Liver (tissue), 8 donors: ENCODE measurements at regions not wholly inside any gene's neighbourhood (a gene's known extent, or its start where the extent isn't known, plus 50 kb on each side); places are given as distances from the start of the nearest gene placed in this dataset.

ENCODE experiments used
- DNase-seq: peaks from one replicate; pipeline ENCODE4 v3.0.0-alpha.2; 2017; ENCODE audit warnings: low spot score
- H3K27ac ChIP-seq, 2 donors: one replicate each; pipeline ENCODE4 v1.7.0; 2013; ENCODE audit warnings: inconsistent platforms in 2 of 2, low read length in 2 of 2, control low read depth in 1 of 2, low read depth in 1 of 2, mild to moderate bottlenecking in 1 of 2
- H3K27me3 ChIP-seq, 4 donors: one replicate each; pipeline versions ENCODE4 v1.6.1 to v1.7.0; 2013; ENCODE audit warnings: low read length in 3 of 4, inconsistent platforms in 1 of 4, mild to moderate bottlenecking in 1 of 4, moderate library complexity in 1 of 4; ENCODE audit not compliant: control insufficient read depth in 4 of 4, insufficient read depth in 4 of 4
- H3K36me3 ChIP-seq, 4 donors: one replicate each; pipeline versions ENCODE4 v1.6.1 to v1.7.0; 2013; ENCODE audit warnings: low read length in 3 of 4, mild to moderate bottlenecking in 3 of 4, low read depth in 1 of 4, moderate library complexity in 1 of 4; ENCODE audit not compliant: control insufficient read depth in 4 of 4, insufficient read depth in 3 of 4
- H3K4me1 ChIP-seq, 4 donors: one replicate each; pipeline versions ENCODE4 v1.6.1 to v1.7.0; 2013; ENCODE audit warnings: low read length in 3 of 4, mild to moderate bottlenecking in 3 of 4, moderate library complexity in 1 of 4; ENCODE audit not compliant: control insufficient read depth in 4 of 4, insufficient read depth in 4 of 4
- H3K4me3 ChIP-seq, 3 donors: one replicate each; pipeline versions ENCODE4 v1.6.1 to v1.7.0; 2013; ENCODE audit warnings: low read length in 3 of 3, control low read depth in 1 of 3, low read depth in 1 of 3, mild to moderate bottlenecking in 1 of 3
- H3K9ac ChIP-seq, 2 donors: one replicate each; pipeline ENCODE4 v1.7.0; 2013; ENCODE audit warnings: low read length in 2 of 2, mild to moderate bottlenecking in 2 of 2, moderate library complexity in 2 of 2, control low read depth in 1 of 2, low read depth in 1 of 2
- H3K9me3 ChIP-seq, 4 donors: one replicate each; pipeline versions ENCODE4 v1.6.1 to v1.7.0; 2013; ENCODE audit warnings: low read length in 3 of 4; ENCODE audit not compliant: control insufficient read depth in 4 of 4
- ATF3 ChIP-seq: IDR thresholded peaks from 2 replicates; pipeline ENCODE4 v1.6.1; 2016; ENCODE audit warnings: antibody characterized with exemption
- EGR1 ChIP-seq, 2 donors: IDR thresholded peaks; 2 replicates each; pipeline ENCODE4 v1.6.1; 2016 to 2018; ENCODE audit warnings: antibody characterized with exemption in 2 of 2, low read depth in 2 of 2
- FOXA1 ChIP-seq: IDR thresholded peaks from 2 replicates; pipeline ENCODE4 v1.6.1; 2016; ENCODE audit warnings: antibody characterized with exemption
- FOXA2 ChIP-seq: IDR thresholded peaks from 2 replicates; pipeline ENCODE4 v1.6.1; 2016; ENCODE audit warnings: antibody characterized with exemption
- GABPA ChIP-seq, 2 donors: IDR thresholded peaks in 1 of 2; conservative IDR thresholded peaks in 1 of 2; 2 replicates each; pipeline ENCODE4 v1.6.1; 2016; ENCODE audit warnings: antibody characterized with exemption in 2 of 2, mild to moderate bottlenecking in 1 of 2, moderate library complexity in 1 of 2
- HNF4A ChIP-seq, 2 donors: conservative IDR thresholded peaks; 2 replicates each; pipeline ENCODE4 v1.6.1; 2016; ENCODE audit warnings: antibody characterized with exemption in 2 of 2, mild to moderate bottlenecking in 2 of 2
- HNF4G ChIP-seq: IDR thresholded peaks from 2 replicates; pipeline ENCODE4 v1.6.1; 2016; ENCODE audit warnings: antibody characterized with exemption
- JUND ChIP-seq, 2 donors: IDR thresholded peaks; 2 replicates each; pipeline ENCODE4 v1.6.1; 2016; ENCODE audit warnings: antibody characterized with exemption in 2 of 2
- MAX ChIP-seq: IDR thresholded peaks from 2 replicates; pipeline ENCODE4 v1.6.1; 2016; ENCODE audit warnings: antibody characterized with exemption
- RAD21 ChIP-seq, 2 donors: IDR thresholded peaks; 2 replicates each; pipeline ENCODE4 v1.6.1; 2016; ENCODE audit warnings: antibody characterized with exemption in 2 of 2, mild to moderate bottlenecking in 2 of 2
- REST ChIP-seq: IDR thresholded peaks from 2 replicates; pipeline ENCODE4 v1.6.1; 2016; ENCODE audit warnings: antibody characterized with exemption, mild to moderate bottlenecking
- RXRA ChIP-seq, 2 donors: IDR thresholded peaks; 2 replicates each; pipeline ENCODE4 v1.6.1; 2017 to 2018; ENCODE audit warnings: antibody characterized with exemption in 2 of 2, mild to moderate bottlenecking in 1 of 2
- SP1 ChIP-seq: IDR thresholded peaks from 2 replicates; pipeline ENCODE4 v1.6.1; 2018; ENCODE audit warnings: antibody characterized with exemption, mild to moderate bottlenecking
- TAF1 ChIP-seq: conservative IDR thresholded peaks from 2 replicates; pipeline ENCODE4 v1.6.1; 2016; ENCODE audit warnings: antibody characterized with exemption, mild to moderate bottlenecking
- YY1 ChIP-seq: IDR thresholded peaks from 2 replicates; pipeline ENCODE4 v1.6.1; 2016; ENCODE audit warnings: antibody characterized with exemption, mild to moderate bottlenecking
- whole genome bisulfite sequencing: extraction: QIAGEN DNeasy Blood & Tissue Kit; methylation state at CpG from one replicate; pipeline ENCODE4 v1.1.7; 2013; 5-methylcytosine and 5-hydroxymethylcytosine counted together
- TF ChIP-seq, protein P1 (sequence below): IDR thresholded peaks from 2 replicates; pipeline ENCODE4 v1.6.1; 2016; ENCODE audit warnings: antibody characterized with exemption
- TF ChIP-seq, protein P2 (sequence below): fragments of 150-350 bp; IDR thresholded peaks from 2 replicates; pipeline ENCODE4 v1.5.1; 2017; ENCODE audit warnings: improper control_type of control experiment, low read depth, low read length; ENCODE audit not compliant: missing input control
- donor health status: healthy.
- donor health status: healthy.
- donor health status: healthy.
- donor health status: healthy.
- donor health status: healthy.

- no peak for TF ChIP-seq FOXA2
- no peak for TF ChIP-seq TAF1
- TF ChIP-seq GABPA (IDR thresholded peaks at IDR 0.05 in 1 of 2, conservative IDR thresholded peaks at IDR 0.05 in 1 of 2) = no peak
- TF ChIP-seq SP1 = no peak
- no peak for TF ChIP-seq RAD21 (IDR thresholded peaks at IDR 0.05)
- TF ChIP-seq JUND (IDR thresholded peaks at IDR 0.05) = no peak
- no peak for TF ChIP-seq REST
- TF ChIP-seq YY1 = no peak
- TF ChIP-seq EGR1 (IDR thresholded peaks at IDR 0.05; ENCODE audit: low read depth in 2 of 2) = no peak
- no peak for TF ChIP-seq ATF3
- TF ChIP-seq HNF4G = no peak
- no peaks in the 10 kb centered on the region for H3K36me3 ChIP-seq
Measured at GRCh38 chr2:59690849-59691248, 862.6 kb downstream of the BCL11A start.

GRCh38 chr2:59684771-59685166, 868.7 kb downstream of the BCL11A start:
- Histone ChIP-seq H3K9ac (no peak overlapping the region), H3K27ac (no peak overlapping the region), H3K4me1 (no peaks in the 10 kb centered on the region), H3K4me3 (no peak overlapping the region), H3K36me3 (no peaks in the 10 kb centered on the region), H3K9me3 (peaks cover 0 to 1% (median 0%) of the 10 kb centered on the region in 4 donors), H3K27me3 (peaks cover 0 to 3% (median 0%) of the 10 kb centered on the region in 4 donors)
- DNase-seq = no peak
- TF ChIP-seq, protein P1, sequence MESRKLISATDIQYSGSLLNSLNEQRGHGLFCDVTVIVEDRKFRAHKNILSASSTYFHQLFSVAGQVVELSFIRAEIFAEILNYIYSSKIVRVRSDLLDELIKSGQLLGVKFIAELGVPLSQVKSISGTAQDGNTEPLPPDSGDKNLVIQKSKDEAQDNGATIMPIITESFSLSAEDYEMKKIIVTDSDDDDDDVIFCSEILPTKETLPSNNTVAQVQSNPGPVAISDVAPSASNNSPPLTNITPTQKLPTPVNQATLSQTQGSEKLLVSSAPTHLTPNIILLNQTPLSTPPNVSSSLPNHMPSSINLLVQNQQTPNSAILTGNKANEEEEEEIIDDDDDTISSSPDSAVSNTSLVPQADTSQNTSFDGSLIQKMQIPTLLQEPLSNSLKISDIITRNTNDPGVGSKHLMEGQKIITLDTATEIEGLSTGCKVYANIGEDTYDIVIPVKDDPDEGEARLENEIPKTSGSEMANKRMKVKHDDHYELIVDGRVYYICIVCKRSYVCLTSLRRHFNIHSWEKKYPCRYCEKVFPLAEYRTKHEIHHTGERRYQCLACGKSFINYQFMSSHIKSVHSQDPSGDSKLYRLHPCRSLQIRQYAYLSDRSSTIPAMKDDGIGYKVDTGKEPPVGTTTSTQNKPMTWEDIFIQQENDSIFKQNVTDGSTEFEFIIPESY = no peak
- TF ChIP-seq FOXA1 = no peak
- TF ChIP-seq HNF4A (conservative IDR thresholded peaks at IDR 0.05) = no peak
- TF ChIP-seq GABPA (IDR thresholded peaks at IDR 0.05 in 1 of 2, conservative IDR thresholded peaks at IDR 0.05 in 1 of 2) = no peak
- no peak for TF ChIP-seq HNF4G
- TF ChIP-seq, protein P2, sequence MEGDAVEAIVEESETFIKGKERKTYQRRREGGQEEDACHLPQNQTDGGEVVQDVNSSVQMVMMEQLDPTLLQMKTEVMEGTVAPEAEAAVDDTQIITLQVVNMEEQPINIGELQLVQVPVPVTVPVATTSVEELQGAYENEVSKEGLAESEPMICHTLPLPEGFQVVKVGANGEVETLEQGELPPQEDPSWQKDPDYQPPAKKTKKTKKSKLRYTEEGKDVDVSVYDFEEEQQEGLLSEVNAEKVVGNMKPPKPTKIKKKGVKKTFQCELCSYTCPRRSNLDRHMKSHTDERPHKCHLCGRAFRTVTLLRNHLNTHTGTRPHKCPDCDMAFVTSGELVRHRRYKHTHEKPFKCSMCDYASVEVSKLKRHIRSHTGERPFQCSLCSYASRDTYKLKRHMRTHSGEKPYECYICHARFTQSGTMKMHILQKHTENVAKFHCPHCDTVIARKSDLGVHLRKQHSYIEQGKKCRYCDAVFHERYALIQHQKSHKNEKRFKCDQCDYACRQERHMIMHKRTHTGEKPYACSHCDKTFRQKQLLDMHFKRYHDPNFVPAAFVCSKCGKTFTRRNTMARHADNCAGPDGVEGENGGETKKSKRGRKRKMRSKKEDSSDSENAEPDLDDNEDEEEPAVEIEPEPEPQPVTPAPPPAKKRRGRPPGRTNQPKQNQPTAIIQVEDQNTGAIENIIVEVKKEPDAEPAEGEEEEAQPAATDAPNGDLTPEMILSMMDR = no peak
- TF ChIP-seq RAD21 (IDR thresholded peaks at IDR 0.05) = no peak
- no peak for TF ChIP-seq ATF3
- no peak for TF ChIP-seq FOXA2
- TF ChIP-seq REST = no peak
- TF ChIP-seq YY1 = no peak
- no peak for TF ChIP-seq RXRA (IDR thresholded peaks at IDR 0.05)
- TF ChIP-seq SP1 = no peak
- no peak for TF ChIP-seq MAX
- TF ChIP-seq JUND (IDR thresholded peaks at IDR 0.05) = no peak
- WGBS = 62% methylated on average over 1 of the region's 1 CpG

More at GRCh38 chr2:59690849-59691248, 862.6 kb downstream of the BCL11A start:
- Histone ChIP-seq H3K4me1 (no peaks in the 10 kb centered on the region), H3K9me3 (peaks cover 0 to 8% (median 3%) of the 10 kb centered on the region in 4 donors), H3K27ac (no peak overlapping the region), H3K9ac (no peak overlapping the region), H3K4me3 (no peak overlapping the region), H3K27me3 (no peaks in the 10 kb centered on the region)
- 77% methylated on average over 4 of the region's 4 CpGs for WGBS
- no peak for DNase-seq
